Fibroblast of upper back skin (primary cell): ENCODE measurements at regions not wholly inside any gene's neighbourhood (a gene's known extent, or its start where the extent isn't known, plus 50 kb on each side); places are given as distances from the start of the nearest gene placed in this dataset.

Source experiments
- DNase-seq: peaks from one replicate; pipeline ENCODE4 v3.0.0-alpha.2; 2013

GRCh38 chr1:209364716-209365115, 218.8 kb upstream of the CAMK1G start:
- DNase-seq: no peak

- DNase-seq: peak; percentile 93
These were observed 216.3 kb upstream of the CAMK1G start for GRCh38 chr1:209367061-209367772.

- DNase-seq: peak; percentile 99
These were observed 214.5 kb upstream of the CAMK1G start for GRCh38 chr1:209368864-209369598.

GRCh38 chr1:209370241-209370995, 213.1 kb upstream of the CAMK1G start:
- DNase-seq: no peak

- DNase-seq: no peak
These were observed 208.4 kb upstream of the CAMK1G start for GRCh38 chr1:209375097-209375496.

- DNase-seq: peak; percentile 79
These were observed 207.7 kb upstream of the CAMK1G start for GRCh38 chr1:209375671-209376365.

GRCh38 chr1:209376774-209377173, 206.7 kb upstream of the CAMK1G start:
- DNase-seq: no peak

- no peak for DNase-seq
These were observed 205.5 kb upstream of the CAMK1G start for GRCh38 chr1:209377995-209378394.

- no peak for DNase-seq
These were observed 204.2 kb upstream of the CAMK1G start for GRCh38 chr1:209379280-209379679.

GRCh38 chr1:209380420-209380819, 203.1 kb upstream of the CAMK1G start:
- DNase-seq: no peak

- DNase-seq: no peak
These were observed 201.0 kb upstream of the CAMK1G start for GRCh38 chr1:209382231-209383100.

GRCh38 chr1:209383422-209383821, 200.1 kb upstream of the CAMK1G start:
- no peak for DNase-seq

GRCh38 chr1:209383907-209384709, 199.4 kb upstream of the CAMK1G start:
- DNase-seq: no peak

GRCh38 chr1:209384710-209385550, 198.6 kb upstream of the CAMK1G start:
- peak; percentile 13 for DNase-seq

GRCh38 chr1:209386156-209386555, 197.4 kb upstream of the CAMK1G start:
- DNase-seq: no peak

- no peak for DNase-seq
These were observed 196.1 kb upstream of the CAMK1G start for GRCh38 chr1:209387271-209387968.

GRCh38 chr1:209387969-209388329, 195.6 kb upstream of the CAMK1G start:
- peak; percentile 74 for DNase-seq

- no peak for DNase-seq
These were observed 195.2 kb upstream of the CAMK1G start for GRCh38 chr1:209388358-209388757.

GRCh38 chr1:209389258-209389657, 194.3 kb upstream of the CAMK1G start:
- peak; percentile 94 for DNase-seq

- no peak for DNase-seq
These were observed 193.5 kb upstream of the CAMK1G start for GRCh38 chr1:209389975-209390374.
